ENCODE measurements at regions not wholly inside any gene's neighbourhood (a gene's known extent, or its start where the extent isn't known, plus 50 kb on each side); places are given as distances from the start of the nearest gene placed in this dataset.

GRCh38 chr6:56869346-56869745 is 85.6 kb upstream of the BEND6 start:
- Histone ChIP-seq H3K4me2 (replicated peaks; ENCODE audit: extremely low read depth, low read length, poor library complexity, severe bottlenecking) (no peak overlapping the region), H3K9me3 (replicated peaks in 1 of 2; ENCODE audit: control insufficient read depth in 1 of 2, insufficient read depth in 1 of 2, low read length in 2 of 2) (no peaks in the 10 kb centered on the region), H2AFZ (ENCODE audit: insufficient read depth, low read depth, low read length, poor library complexity, severe bottlenecking) (no peak overlapping the region), H3K9ac (ENCODE audit: insufficient read depth, low read length, poor library complexity, severe bottlenecking) (no peak overlapping the region), H3K79me2 (ENCODE audit: insufficient read depth, low read length) (no peaks in the 10 kb centered on the region), H3K36me3 (replicated peaks in 1 of 2; ENCODE audit: control insufficient read depth in 1 of 2, insufficient read depth in 2 of 2, low read length in 2 of 2) (no peaks in the 10 kb centered on the region), H4K20me1 (ENCODE audit: insufficient read depth, low read length) (no peaks in the 10 kb centered on the region), H3K27me3 (ENCODE audit: control insufficient read depth in 2 of 2, insufficient read depth in 2 of 2, low read length in 2 of 2) (no peaks in the 10 kb centered on the region), H3K4me1 (ENCODE audit: control insufficient read depth in 1 of 2, insufficient read depth in 2 of 2, low read length in 2 of 2) (no peaks in the 10 kb centered on the region), H3K4me3 (replicated peaks in 1 of 3; ENCODE audit: low read depth in 2 of 3, low read length in 3 of 3) (no peak overlapping the region), H3K27ac (ENCODE audit: low read depth in 1 of 2, low read length in 2 of 2) (no peak overlapping the region)
- Mint-ChIP-seq H3K36me3 (no peaks in the 10 kb centered on the region), H3K4me1 (no peaks in the 10 kb centered on the region), H3K27ac (no peak overlapping the region), H3K27me3 (ENCODE audit: low read depth in 3 of 3) (no peaks in the 10 kb centered on the region), H3K4me3 (no peak overlapping the region), H3K9me3 (no peaks in the 10 kb centered on the region)
- no peak for DNase-seq
- intact Hi-C loops (cut with micrococcal nuclease): no loop called here
- no CpG with 5 or more reads among the region's 2 CpGs for WGBS (ENCODE audit: insufficient coverage)
- no peak for TF ChIP-seq CTCF (IDR thresholded peaks at IDR 0.05)

- Histone ChIP-seq H3K36me3 (replicated peaks in 1 of 2; ENCODE audit: control insufficient read depth in 1 of 2, insufficient read depth in 2 of 2, low read length in 2 of 2) (no peaks in the 10 kb centered on the region), H3K27me3 (ENCODE audit: control insufficient read depth in 2 of 2, insufficient read depth in 2 of 2, low read length in 2 of 2) (no peaks in the 10 kb centered on the region), H3K4me2 (replicated peaks; ENCODE audit: extremely low read depth, low read length, poor library complexity, severe bottlenecking) (no peak overlapping the region), H4K20me1 (ENCODE audit: insufficient read depth, low read length) (no peaks in the 10 kb centered on the region), H2AFZ (ENCODE audit: insufficient read depth, low read depth, low read length, poor library complexity, severe bottlenecking) (no peak overlapping the region), H3K79me2 (ENCODE audit: insufficient read depth, low read length) (no peaks in the 10 kb centered on the region), H3K9ac (ENCODE audit: insufficient read depth, low read length, poor library complexity, severe bottlenecking) (no peak overlapping the region), H3K9me3 (replicated peaks in 1 of 2; ENCODE audit: control insufficient read depth in 1 of 2, insufficient read depth in 1 of 2, low read length in 2 of 2) (no peaks in the 10 kb centered on the region), H3K4me3 (replicated peaks in 1 of 3; ENCODE audit: low read depth in 2 of 3, low read length in 3 of 3) (no peak overlapping the region), H3K27ac (ENCODE audit: low read depth in 1 of 2, low read length in 2 of 2) (no peak overlapping the region), H3K4me1 (ENCODE audit: control insufficient read depth in 1 of 2, insufficient read depth in 2 of 2, low read length in 2 of 2) (no peaks in the 10 kb centered on the region)
- no peak for DNase-seq
- H3K4me3 Mint-ChIP-seq: no peak overlapping the region
- H3K9me3 Mint-ChIP-seq: no peaks in the 10 kb centered on the region
- H3K27ac Mint-ChIP-seq: no peak overlapping the region
- no peaks in the 10 kb centered on the region for H3K36me3 Mint-ChIP-seq
- no CpG with 5 or more reads among the region's 1 CpG for WGBS (ENCODE audit: insufficient coverage)
- TF ChIP-seq CTCF (IDR thresholded peaks at IDR 0.05): no peak
- intact Hi-C loops (cut with micrococcal nuclease): no loop called here
- H3K27me3 Mint-ChIP-seq (ENCODE audit: low read depth in 3 of 3): no peaks in the 10 kb centered on the region
- H3K4me1 Mint-ChIP-seq: no peaks in the 10 kb centered on the region
Observed at GRCh38 chr6:56868687-56869086, 86.2 kb upstream of the BEND6 start.
